ENCODE measurements at regions not wholly inside any gene's neighbourhood (a gene's known extent, or its start where the extent isn't known, plus 50 kb on each side); places are given as distances from the start of the nearest gene placed in this dataset.

DNA sequence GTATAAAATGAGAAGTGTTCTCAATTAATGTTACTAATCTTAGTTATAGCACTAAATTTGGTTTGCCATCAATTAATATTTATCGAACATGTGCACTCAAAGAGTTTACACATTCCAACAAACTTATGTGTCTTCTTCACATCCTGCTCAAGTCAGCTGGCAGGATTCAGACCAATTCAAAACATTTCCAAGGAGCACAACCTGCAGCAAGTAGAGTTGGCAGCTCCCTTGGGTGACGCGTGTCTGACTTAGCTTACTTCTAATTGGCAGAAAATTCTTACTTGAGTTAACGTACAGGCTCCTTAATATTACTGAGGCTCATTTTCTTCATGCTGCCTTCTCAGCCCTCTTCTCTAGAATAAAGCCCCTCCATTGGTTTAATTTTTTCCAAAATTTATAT, 110.4 kb upstream of the PFN2 start:
- peaks cover 11 to 36% (median 30%) of the 10 kb centered on the region in 4 donors for H3K4me1 ChIP-seq
- no peak overlapping the region for H3K4me3 ChIP-seq
- DNase-seq (ENCODE audit: extremely low spot score), result no peak
- peaks cover 0 to 10% (median 9%) of the 10 kb centered on the region in 4 donors for H3K9me3 ChIP-seq
- intact Hi-C loops (cut with DNase I), result no loop called here
- no peak for TF ChIP-seq POLR2A (IDR thresholded peaks at IDR 0.05; ENCODE audit: low read depth)
- TF ChIP-seq EP300 (IDR thresholded peaks at IDR 0.05), result no peak
- TF ChIP-seq, protein P1, sequence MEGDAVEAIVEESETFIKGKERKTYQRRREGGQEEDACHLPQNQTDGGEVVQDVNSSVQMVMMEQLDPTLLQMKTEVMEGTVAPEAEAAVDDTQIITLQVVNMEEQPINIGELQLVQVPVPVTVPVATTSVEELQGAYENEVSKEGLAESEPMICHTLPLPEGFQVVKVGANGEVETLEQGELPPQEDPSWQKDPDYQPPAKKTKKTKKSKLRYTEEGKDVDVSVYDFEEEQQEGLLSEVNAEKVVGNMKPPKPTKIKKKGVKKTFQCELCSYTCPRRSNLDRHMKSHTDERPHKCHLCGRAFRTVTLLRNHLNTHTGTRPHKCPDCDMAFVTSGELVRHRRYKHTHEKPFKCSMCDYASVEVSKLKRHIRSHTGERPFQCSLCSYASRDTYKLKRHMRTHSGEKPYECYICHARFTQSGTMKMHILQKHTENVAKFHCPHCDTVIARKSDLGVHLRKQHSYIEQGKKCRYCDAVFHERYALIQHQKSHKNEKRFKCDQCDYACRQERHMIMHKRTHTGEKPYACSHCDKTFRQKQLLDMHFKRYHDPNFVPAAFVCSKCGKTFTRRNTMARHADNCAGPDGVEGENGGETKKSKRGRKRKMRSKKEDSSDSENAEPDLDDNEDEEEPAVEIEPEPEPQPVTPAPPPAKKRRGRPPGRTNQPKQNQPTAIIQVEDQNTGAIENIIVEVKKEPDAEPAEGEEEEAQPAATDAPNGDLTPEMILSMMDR (IDR thresholded peaks at IDR 0.05), result no peak
- TF ChIP-seq POLR2AphosphoS5 (IDR thresholded peaks at IDR 0.05), result no peak
- no peaks in the 10 kb centered on the region for H3K36me3 ChIP-seq
- H3K27ac ChIP-seq (replicated peaks in 1 of 4), result no peak overlapping the region
- H3K27me3 ChIP-seq, result no peaks in the 10 kb centered on the region
- WGBS, result 45% methylated on average over 4 of the region's 4 CpGs

- TF ChIP-seq POLR2A (IDR thresholded peaks at IDR 0.05; ENCODE audit: low read depth) (no peak), POLR2AphosphoS5 (IDR thresholded peaks at IDR 0.05) (no peak), EP300 (IDR thresholded peaks at IDR 0.05) (no peak)
- TF ChIP-seq, protein P1 (IDR thresholded peaks at IDR 0.05), result no peak
- DNase-seq (ENCODE audit: extremely low spot score), result peak; percentile 29
- intact Hi-C loops (cut with DNase I), result no loop called here
- Histone ChIP-seq H3K4me1 (peaks cover 11 to 36% (median 30%) of the 10 kb centered on the region in 4 donors), H3K4me3 (no peak overlapping the region), H3K27ac (replicated peaks in 1 of 4) (peak overlapping the region in 1 of 4 donors; percentile 19), H3K9me3 (peaks cover 0 to 12% (median 11%) of the 10 kb centered on the region in 4 donors), H3K27me3 (no peaks in the 10 kb centered on the region), H3K36me3 (no peaks in the 10 kb centered on the region)
- WGBS, result 61% methylated on average over 4 of the region's 4 CpGs
Observed at GRCh38 chr3:150080058-150080730, 109.5 kb upstream of the PFN2 start.

GRCh38 chr3:150079029-150079739, 108.5 kb upstream of the PFN2 start:
- no peaks in the 10 kb centered on the region for H3K27me3 ChIP-seq
- no peaks in the 10 kb centered on the region for H3K36me3 ChIP-seq
- 51% methylated on average over 5 of the region's 5 CpGs for WGBS
- peaks cover 0 to 12% (median 11%) of the 10 kb centered on the region in 4 donors for H3K9me3 ChIP-seq
- intact Hi-C loops (cut with DNase I), result no loop called here
- no peak overlapping the region for H3K4me3 ChIP-seq
- H3K27ac ChIP-seq (replicated peaks in 1 of 4), result peak overlapping the region in 1 of 4 donors; percentile 19
- DNase-seq (ENCODE audit: extremely low spot score), result peak; percentile 88
- peaks cover 11 to 36% (median 30%) of the 10 kb centered on the region in 4 donors for H3K4me1 ChIP-seq
- no peak for TF ChIP-seq POLR2AphosphoS5 (IDR thresholded peaks at IDR 0.05)
- no peak for TF ChIP-seq POLR2A (IDR thresholded peaks at IDR 0.05; ENCODE audit: low read depth)
- TF ChIP-seq, protein P1 (IDR thresholded peaks at IDR 0.05), result no peak
- no peak for TF ChIP-seq EP300 (IDR thresholded peaks at IDR 0.05)

DNA sequence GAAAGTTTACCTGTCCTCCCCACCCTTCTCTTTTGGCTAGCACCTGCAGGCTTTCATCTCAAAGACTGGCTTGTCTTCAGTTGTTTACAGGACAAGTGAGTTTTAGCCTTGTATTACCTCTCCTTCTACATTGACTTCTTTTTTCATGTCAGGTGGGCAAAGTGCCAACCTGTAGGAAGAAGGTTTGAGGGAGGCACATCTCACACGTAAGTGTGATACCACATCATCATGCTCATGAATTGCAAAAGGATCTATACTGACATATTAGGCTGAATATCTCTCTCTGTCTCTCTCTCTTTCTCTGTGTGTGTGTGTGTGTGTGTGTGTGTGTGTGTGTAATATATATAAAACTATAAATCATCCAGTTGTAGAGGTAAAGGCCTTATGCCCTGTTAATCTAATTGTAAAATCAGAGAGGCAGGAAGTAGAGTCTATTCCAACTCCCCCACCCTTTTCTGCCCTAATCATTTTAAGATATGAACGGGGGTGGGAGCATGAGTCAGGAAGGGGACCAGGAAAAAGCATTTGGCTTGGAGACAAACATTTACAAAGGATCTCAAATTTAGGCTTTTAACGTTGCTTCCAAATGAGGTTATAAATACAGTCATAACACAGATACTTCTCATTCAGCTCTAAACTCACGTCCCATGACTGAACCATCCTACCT, 107.0 kb upstream of the PFN2 start:
- intact Hi-C loops (cut with DNase I), result no loop called here
- Histone ChIP-seq H3K9me3 (peaks cover 0 to 12% (median 11%) of the 10 kb centered on the region in 4 donors), H3K36me3 (no peaks in the 10 kb centered on the region), H3K4me3 (no peak overlapping the region), H3K27ac (replicated peaks in 1 of 4) (no peak overlapping the region), H3K27me3 (no peaks in the 10 kb centered on the region), H3K4me1 (peaks cover 11 to 24% (median 20%) of the 10 kb centered on the region in 4 donors)
- WGBS, result 49% methylated on average over 4 of the region's 4 CpGs
- DNase-seq (ENCODE audit: extremely low spot score), result no peak
- TF ChIP-seq POLR2A (IDR thresholded peaks at IDR 0.05; ENCODE audit: low read depth) (no peak), EP300 (IDR thresholded peaks at IDR 0.05) (no peak), POLR2AphosphoS5 (IDR thresholded peaks at IDR 0.05) (no peak)
- TF ChIP-seq, protein P1 (IDR thresholded peaks at IDR 0.05), result no peak
